GM23338 (cell line): ENCODE measurements at regions not wholly inside any gene's neighbourhood (a gene's known extent, or its start where the extent isn't known, plus 50 kb on each side); places are given as distances from the start of the nearest gene placed in this dataset.

Experiments used
- ATAC-seq: fragments of 200-7000 bp; cut with Tn5 transposase; 3 replicates; pipeline ENCODE4 v1.9.1; 2020
- DNase-seq: peaks from one replicate; pipeline ENCODE4 v3.0.0-alpha.2; 2015; ENCODE audit warnings: low spot score
- H2AFZ ChIP-seq: fragments of 200-600 bp; sonication (generic); 2 replicates; pipeline ENCODE4 v1.8.0; 2016; ENCODE audit warnings: antibody characterized with exemption, mild to moderate bottlenecking, moderate library complexity
- H3F3A ChIP-seq: fragments of 200-600 bp; sonication (generic); replicated peaks from 2 replicates; pipeline ENCODE4 v1.8.0; 2017; ENCODE audit warnings: antibody characterized with exemption, mixed run types, low read depth
- H3K27ac ChIP-seq: fragments of 200-600 bp; sonication (generic); 2 replicates; pipeline ENCODE4 v1.6.1; 2016; ENCODE audit warnings: low read depth
- H3K27me3 ChIP-seq: fragments of 200-600 bp; sonication (generic); 2 replicates; pipeline ENCODE4 v1.8.0; 2016; ENCODE audit warnings: mild to moderate bottlenecking, mixed run types, moderate library complexity; ENCODE audit not compliant: insufficient read depth
- H3K36me3 ChIP-seq: fragments of 200-600 bp; sonication (generic); 2 replicates; pipeline ENCODE4 v1.8.0; 2016; ENCODE audit warnings: mild to moderate bottlenecking; ENCODE audit not compliant: insufficient read depth
- H3K4me1 ChIP-seq: fragments of 200-600 bp; sonication (generic); 2 replicates; pipeline ENCODE4 v1.8.0; 2016; ENCODE audit warnings: mild to moderate bottlenecking, moderate library complexity; ENCODE audit not compliant: insufficient read depth
- H3K4me2 ChIP-seq: fragments of 200-600 bp; sonication (generic); 2 replicates; pipeline ENCODE4 v1.7.1; 2017; ENCODE audit warnings: mixed run types
- H3K4me3 ChIP-seq: fragments of 200-600 bp; sonication (generic); 2 replicates; pipeline ENCODE4 v1.6.1; 2016; ENCODE audit warnings: mixed run types
- H3K79me2 ChIP-seq: fragments of 200-600 bp; sonication (generic); replicated peaks from 2 replicates; pipeline ENCODE4 v1.8.0; 2017; ENCODE audit warnings: mild to moderate bottlenecking; ENCODE audit not compliant: insufficient read depth
- H3K9me2 ChIP-seq: fragments of 200-600 bp; sonication (generic); 2 replicates; pipeline ENCODE4 v1.8.0; 2017; ENCODE audit not compliant: insufficient read depth
- H4K20me1 ChIP-seq: fragments of 200-600 bp; sonication (generic); replicated peaks from 2 replicates; pipeline ENCODE4 v1.8.0; 2017; ENCODE audit warnings: mild to moderate bottlenecking; ENCODE audit not compliant: insufficient read depth
- H3K27ac Mint-ChIP-seq: 2 replicates; pipeline ENCODE4 v1.8.0; 2020; ENCODE audit warnings: inconsistent platforms, mild to moderate bottlenecking, moderate library complexity, mixed read lengths
- H3K27me3 Mint-ChIP-seq: 3 replicates; pipeline ENCODE4 v1.8.0; 2022; ENCODE audit warnings: low read depth, mild to moderate bottlenecking, moderate library complexity, mixed read lengths, inconsistent platforms; ENCODE audit not compliant: insufficient read depth, poor library complexity
- H3K36me3 Mint-ChIP-seq: 3 replicates; pipeline ENCODE4 v1.8.0; 2021; ENCODE audit warnings: low read depth, mild to moderate bottlenecking, inconsistent platforms, moderate library complexity, mixed read lengths
- H3K4me1 Mint-ChIP-seq: 3 replicates; pipeline ENCODE4 v1.8.0; 2020; ENCODE audit warnings: mild to moderate bottlenecking, inconsistent platforms, mixed read lengths
- H3K4me3 Mint-ChIP-seq: 3 replicates; pipeline ENCODE4 v1.8.0; 2021; ENCODE audit warnings: moderate library complexity, mild to moderate bottlenecking, inconsistent platforms, mixed read lengths
- H3K9me3 Mint-ChIP-seq: 3 replicates; pipeline ENCODE4 v1.8.0; 2020; ENCODE audit warnings: moderate library complexity, mild to moderate bottlenecking, inconsistent platforms, mixed read lengths
- CREB1 ChIP-seq: fragments of 250-450 bp; sonication (Bioruptor Pico); IDR thresholded peaks from 2 replicates; pipeline ENCODE4 v1.5.0; 2020; ENCODE audit warnings: low read depth, mild to moderate bottlenecking, moderate library complexity
- CTCF ChIP-seq, 2 experiments: fragments of 200-600 bp in 1 of 2; sonication (generic) in 1 of 2; conservative IDR thresholded peaks; 2 replicates each; pipeline versions ENCODE4 v1.5.1 to v1.6.1; 2016 to 2017; ENCODE audit warnings: antibody characterized with exemption in 2 of 2, low read depth in 2 of 2, mild to moderate bottlenecking in 2 of 2, moderate library complexity in 1 of 2
- EZH2 ChIP-seq: fragments of 200-600 bp; sonication (generic); IDR thresholded peaks from one replicate; pipeline ENCODE4 v1.8.0; 2017; ENCODE audit warnings: antibody characterized with exemption, mild to moderate bottlenecking, low read depth; ENCODE audit not compliant: unreplicated experiment
- JUNB ChIP-seq: IDR thresholded peaks from one replicate; pipeline ENCODE4 v1.6.1; 2016; ENCODE audit warnings: antibody characterized with exemption; ENCODE audit not compliant: unreplicated experiment
- NANOG ChIP-seq: IDR thresholded peaks from 2 replicates; pipeline ENCODE4 v1.6.1; 2016; ENCODE audit warnings: antibody characterized with exemption, borderline replicate concordance
- POLR2AphosphoS5 ChIP-seq: IDR thresholded peaks from 2 replicates; pipeline ENCODE4 v1.6.1; 2016; ENCODE audit warnings: antibody characterized with exemption, low read depth
- REST ChIP-seq: IDR thresholded peaks from one replicate; pipeline ENCODE4 v1.6.1; 2018; ENCODE audit warnings: antibody characterized with exemption; ENCODE audit not compliant: unreplicated experiment
- STAT1 ChIP-seq: IDR thresholded peaks from one replicate; pipeline ENCODE4 v1.6.1; 2016; ENCODE audit warnings: antibody characterized with exemption; ENCODE audit not compliant: unreplicated experiment
- ZNF462 ChIP-seq: fragments of 250-450 bp; sonication (Bioruptor Pico); IDR thresholded peaks from 2 replicates; pipeline ENCODE4 v1.5.0; 2020; ENCODE audit warnings: mild to moderate bottlenecking, moderate library complexity

- TF ChIP-seq REST (no peak), JUNB (no peak), STAT1 (no peak), CREB1 (CRISPR knock-in tag) (no peak), CTCF (conservative IDR thresholded peaks at IDR 0.05; ENCODE audit: low read depth in 2 of 2) (no peak), POLR2AphosphoS5 (no peak), NANOG (no peak), EZH2 (no peak)
Observed at GRCh38 chr11:121895919-121896318, 220.1 kb downstream of the BLID start (continued).

- no peak overlapping the region for H3K4me2 ChIP-seq
- TF ChIP-seq JUNB, result no peak
- TF ChIP-seq POLR2AphosphoS5, result no peak
- no peak for TF ChIP-seq ZNF462 (CRISPR knock-in tag)
- no peak for TF ChIP-seq EZH2
- TF ChIP-seq CTCF (conservative IDR thresholded peaks at IDR 0.05; ENCODE audit: low read depth in 2 of 2), result no peak
Observed at GRCh38 chr11:121894581-121894980, 221.4 kb downstream of the BLID start.

More at GRCh38 chr11:121894581-121894980, 221.4 kb downstream of the BLID start:
- peaks cover 22% of the 10 kb centered on the region; the same call in 1 of the 2 replicates for H3K4me1 ChIP-seq
- no peak overlapping the region for H3K4me3 Mint-ChIP-seq
- no peak overlapping the region for H2AFZ ChIP-seq
- no peak overlapping the region for H3K4me3 ChIP-seq
- DNase-seq (no peak), ATAC-seq (no peak)
- no peaks in the 10 kb centered on the region for H3K79me2 ChIP-seq
- peaks cover 12% of the 10 kb centered on the region; the same call in 2 of the 3 replicates for H3K4me1 Mint-ChIP-seq
- peaks cover 32% of the 10 kb centered on the region; the same call in 1 of the 2 replicates for H3K9me2 ChIP-seq
- H3K27ac Mint-ChIP-seq, result no peak overlapping the region
- peaks cover 3% of the 10 kb centered on the region; the same call in 1 of the 3 replicates for H3K9me3 Mint-ChIP-seq
- no peaks in the 10 kb centered on the region for H3K27me3 Mint-ChIP-seq
- no peaks in the 10 kb centered on the region for H3K27me3 ChIP-seq
- H3K36me3 Mint-ChIP-seq, result no peaks in the 10 kb centered on the region
- no peaks in the 10 kb centered on the region for H3K36me3 ChIP-seq
- H4K20me1 ChIP-seq, result no peaks in the 10 kb centered on the region; the same call in 1 of the 2 replicates
- H3K27ac ChIP-seq, result no peak overlapping the region
- H3F3A ChIP-seq, result no peaks in the 10 kb centered on the region
